ENCODE measurements at regions not wholly inside any gene's neighbourhood (a gene's known extent, or its start where the extent isn't known, plus 50 kb on each side); places are given as distances from the start of the nearest gene placed in this dataset.
A peak's percentile ranks its signal among the peaks of the same experiment; 100 is the strongest.

DNA sequence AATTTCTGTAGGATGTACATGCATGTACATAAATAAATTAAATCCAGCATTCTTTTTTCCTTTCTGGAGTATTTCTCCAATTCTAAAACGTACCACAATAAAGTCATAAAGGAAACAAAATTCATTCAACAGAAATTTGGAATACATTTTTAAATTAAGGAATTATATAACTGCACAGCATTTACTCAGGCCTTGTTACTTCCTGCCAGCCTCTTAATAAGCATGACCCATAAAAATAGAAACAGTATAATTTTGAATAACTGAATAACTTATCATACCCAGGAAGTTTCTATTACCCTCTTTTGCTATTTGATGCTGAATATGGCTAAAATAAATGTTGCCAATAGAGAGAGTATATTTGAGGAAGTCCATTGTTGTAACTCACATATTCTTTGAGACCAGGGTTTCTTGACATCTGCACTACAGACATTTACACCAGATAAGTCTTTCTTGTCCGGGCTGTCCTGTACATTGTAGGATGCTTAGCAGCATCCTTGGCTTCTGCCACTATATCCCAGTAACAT lies 178.2 kb downstream of the KLF12 start:
- no peaks in the 10 kb centered on the region for H3K27me3 Mint-ChIP-seq
- peak overlapping the region; percentile 26 for H3K27ac Mint-ChIP-seq
- H3K4me3 Mint-ChIP-seq, result no peak overlapping the region
- peaks cover 68% of the 10 kb centered on the region for H3K4me1 Mint-ChIP-seq (ENCODE audit: low read depth)
- H3K36me3 Mint-ChIP-seq (ENCODE audit: low read depth), result peaks cover 18% of the 10 kb centered on the region
- H3K9me3 Mint-ChIP-seq, result peaks cover under 1% of the 10 kb centered on the region

- Mint-ChIP-seq H3K4me3 (no peak overlapping the region), H3K27me3 (no peaks in the 10 kb centered on the region), H3K9me3 (no peaks in the 10 kb centered on the region), H3K36me3 (ENCODE audit: low read depth) (peaks cover 19% of the 10 kb centered on the region), H3K27ac (no peak overlapping the region), H3K4me1 (ENCODE audit: low read depth) (peaks cover 66% of the 10 kb centered on the region)
These were observed 179.4 kb downstream of the KLF12 start for GRCh38 chr13:73954808-73955207.

GRCh38 chr13:73952648-73953047 lies 181.6 kb downstream of the KLF12 start:
- Mint-ChIP-seq H3K9me3 (no peaks in the 10 kb centered on the region), H3K27ac (peak overlapping the region; percentile 59), H3K27me3 (no peaks in the 10 kb centered on the region), H3K4me1 (ENCODE audit: low read depth) (peaks cover 76% of the 10 kb centered on the region), H3K4me3 (no peak overlapping the region), H3K36me3 (ENCODE audit: low read depth) (peaks cover 19% of the 10 kb centered on the region)

DNA sequence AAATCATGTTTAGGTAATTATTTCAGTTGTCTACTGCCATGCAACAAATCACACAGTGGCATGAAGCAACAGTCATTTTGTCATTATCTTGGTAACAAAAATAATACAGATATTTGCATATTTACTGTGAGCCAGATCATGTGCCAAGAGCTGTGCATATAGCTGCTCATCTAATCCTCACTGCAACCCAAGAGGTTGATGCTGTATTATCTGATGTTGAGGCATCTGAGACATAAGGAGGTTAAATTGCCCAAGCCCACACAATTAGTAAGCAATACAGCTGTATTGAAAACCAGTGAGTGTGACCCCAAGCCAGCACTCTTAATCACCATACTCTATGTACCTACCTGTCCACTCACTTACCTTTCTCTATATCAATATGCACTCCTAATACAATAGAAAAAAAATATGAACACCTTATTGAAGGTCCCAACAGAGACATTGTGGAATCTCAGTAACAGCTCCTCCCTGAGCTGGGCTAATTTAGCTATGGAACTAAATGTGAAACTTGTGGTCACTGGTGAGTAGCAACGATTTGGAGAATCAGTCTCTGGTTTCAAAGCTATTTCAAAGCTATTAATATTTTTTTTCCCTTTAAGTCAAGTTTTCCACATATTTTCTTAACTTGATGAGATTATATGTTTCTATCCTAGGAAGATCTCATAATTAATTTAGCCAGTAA lies 185.2 kb downstream of the KLF12 start:
- Mint-ChIP-seq H3K4me1 (ENCODE audit: low read depth) (peaks cover 79% of the 10 kb centered on the region), H3K36me3 (ENCODE audit: low read depth) (peaks cover 19% of the 10 kb centered on the region), H3K27me3 (no peaks in the 10 kb centered on the region), H3K4me3 (no peak overlapping the region), H3K9me3 (no peaks in the 10 kb centered on the region), H3K27ac (peak overlapping the region; percentile 59)

GRCh38 chr13:73945871-73946270 lies 188.3 kb downstream of the KLF12 start:
- no peak overlapping the region for H3K4me3 Mint-ChIP-seq

DNA sequence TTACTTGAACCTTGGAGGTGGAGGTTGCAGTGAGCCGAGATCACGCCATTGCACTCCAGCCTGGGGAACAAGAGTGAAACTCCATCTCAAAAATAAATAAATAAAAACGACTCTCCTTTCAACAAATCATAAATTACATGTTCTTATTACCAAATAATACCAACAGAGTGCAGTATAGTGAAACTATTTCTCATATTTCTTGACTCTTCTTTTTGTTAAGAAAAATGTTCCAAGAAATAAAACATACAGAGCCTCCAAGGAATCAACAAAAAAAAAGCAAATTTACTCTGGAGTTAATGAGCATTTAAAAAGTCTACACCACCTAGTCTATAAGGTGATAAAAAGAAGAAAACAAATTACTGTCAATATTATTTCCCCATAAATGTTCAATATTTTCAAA lies 188.8 kb downstream of the KLF12 start:
- H3K4me3 Mint-ChIP-seq, result no peak overlapping the region
- peak overlapping the region; percentile 19 for H3K27ac Mint-ChIP-seq
- H3K27me3 Mint-ChIP-seq, result no peaks in the 10 kb centered on the region
- peaks cover 18% of the 10 kb centered on the region for H3K36me3 Mint-ChIP-seq (ENCODE audit: low read depth)
- H3K4me1 Mint-ChIP-seq (ENCODE audit: low read depth), result peaks cover 88% of the 10 kb centered on the region
- H3K9me3 Mint-ChIP-seq, result no peaks in the 10 kb centered on the region

More at GRCh38 chr13:73945871-73946270, 188.3 kb downstream of the KLF12 start:
- Mint-ChIP-seq H3K9me3 (no peaks in the 10 kb centered on the region), H3K27me3 (no peaks in the 10 kb centered on the region), H3K4me1 (ENCODE audit: low read depth) (peaks cover 84% of the 10 kb centered on the region), H3K36me3 (ENCODE audit: low read depth) (peaks cover 18% of the 10 kb centered on the region), H3K27ac (no peak overlapping the region)

DNA sequence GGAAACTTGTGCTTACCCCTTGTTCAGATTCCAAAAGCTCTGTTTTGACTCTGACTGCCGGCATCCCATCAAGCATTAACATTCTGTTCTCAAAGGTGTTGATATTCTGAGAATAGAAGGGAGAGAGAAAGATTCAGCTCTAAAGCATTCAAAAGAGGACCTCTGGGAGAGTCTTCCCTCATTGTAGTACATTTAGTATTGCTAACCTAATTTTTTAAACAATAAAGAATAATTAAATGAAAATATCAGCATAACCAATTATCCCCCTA lies 190.3 kb downstream of the KLF12 start:
- Mint-ChIP-seq H3K9me3 (no peaks in the 10 kb centered on the region), H3K4me1 (ENCODE audit: low read depth) (peaks cover 92% of the 10 kb centered on the region), H3K27ac (peak overlapping the region; percentile 88), H3K36me3 (ENCODE audit: low read depth) (peaks cover 18% of the 10 kb centered on the region), H3K4me3 (peak overlapping the region; percentile 69), H3K27me3 (no peaks in the 10 kb centered on the region)

GRCh38 chr13:73943137-73943964 lies 190.9 kb downstream of the KLF12 start:
- Mint-ChIP-seq H3K36me3 (ENCODE audit: low read depth) (peaks cover 18% of the 10 kb centered on the region), H3K4me3 (peak overlapping the region; percentile 69), H3K27ac (peak overlapping the region; percentile 88), H3K27me3 (no peaks in the 10 kb centered on the region), H3K4me1 (ENCODE audit: low read depth) (peaks cover 92% of the 10 kb centered on the region), H3K9me3 (no peaks in the 10 kb centered on the region)

GRCh38 chr13:73941752-73942151 lies 192.5 kb downstream of the KLF12 start:
- Mint-ChIP-seq H3K27me3 (no peaks in the 10 kb centered on the region), H3K36me3 (ENCODE audit: low read depth) (peaks cover 22% of the 10 kb centered on the region), H3K9me3 (no peaks in the 10 kb centered on the region), H3K4me1 (ENCODE audit: low read depth) (peaks cover 93% of the 10 kb centered on the region), H3K27ac (no peak overlapping the region), H3K4me3 (no peak overlapping the region)

DNA sequence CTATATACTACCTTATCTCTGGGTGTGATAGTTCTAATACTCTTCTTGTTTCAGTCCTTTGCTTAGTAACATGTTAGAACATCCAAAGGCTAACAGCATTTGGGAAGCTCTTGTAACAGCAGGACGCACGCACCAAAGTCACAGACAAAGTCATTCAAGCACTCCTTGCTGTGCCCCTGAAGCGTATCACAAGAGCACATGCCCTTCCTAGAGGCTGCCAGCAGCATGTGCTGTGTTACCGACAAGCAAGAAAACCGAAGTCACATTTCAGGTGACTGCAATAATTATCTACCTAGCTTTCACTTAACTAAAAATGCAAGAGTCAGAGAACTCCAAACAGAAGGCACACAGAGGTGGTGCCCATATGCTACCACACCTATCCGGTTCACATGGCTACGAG lies 194.1 kb downstream of the KLF12 start:
- peaks cover 33% of the 10 kb centered on the region for H3K36me3 Mint-ChIP-seq (ENCODE audit: low read depth)
- no peak overlapping the region for H3K27ac Mint-ChIP-seq
- H3K9me3 Mint-ChIP-seq, result no peaks in the 10 kb centered on the region
- H3K4me3 Mint-ChIP-seq, result no peak overlapping the region
- peaks cover 87% of the 10 kb centered on the region for H3K4me1 Mint-ChIP-seq (ENCODE audit: low read depth)
- no peaks in the 10 kb centered on the region for H3K27me3 Mint-ChIP-seq

DNA sequence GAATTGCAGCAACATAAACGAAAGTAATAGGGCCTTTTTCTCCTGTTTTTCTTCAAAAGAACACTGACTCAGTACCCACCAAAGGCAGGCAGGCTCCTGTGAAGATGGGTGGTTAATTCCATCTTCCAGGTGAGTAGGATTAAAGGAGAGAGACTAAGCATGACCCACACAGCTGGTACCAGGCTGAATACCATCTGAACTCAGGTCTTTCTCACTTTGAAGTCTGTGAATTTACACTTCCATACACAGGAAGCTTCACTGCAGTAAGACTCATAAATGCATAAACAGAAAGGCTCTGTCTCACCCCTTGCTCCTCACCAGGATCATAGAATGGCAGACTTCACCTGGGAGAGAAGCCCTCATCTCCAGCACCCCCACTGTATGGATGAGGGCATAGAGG lies 194.6 kb downstream of the KLF12 start:
- H3K9me3 Mint-ChIP-seq, result no peaks in the 10 kb centered on the region
- H3K36me3 Mint-ChIP-seq (ENCODE audit: low read depth), result peaks cover 33% of the 10 kb centered on the region
- H3K4me3 Mint-ChIP-seq, result no peak overlapping the region
- peak overlapping the region; percentile 47 for H3K27ac Mint-ChIP-seq
- H3K27me3 Mint-ChIP-seq, result no peaks in the 10 kb centered on the region
- H3K4me1 Mint-ChIP-seq (ENCODE audit: low read depth), result peaks cover 84% of the 10 kb centered on the region

DNA sequence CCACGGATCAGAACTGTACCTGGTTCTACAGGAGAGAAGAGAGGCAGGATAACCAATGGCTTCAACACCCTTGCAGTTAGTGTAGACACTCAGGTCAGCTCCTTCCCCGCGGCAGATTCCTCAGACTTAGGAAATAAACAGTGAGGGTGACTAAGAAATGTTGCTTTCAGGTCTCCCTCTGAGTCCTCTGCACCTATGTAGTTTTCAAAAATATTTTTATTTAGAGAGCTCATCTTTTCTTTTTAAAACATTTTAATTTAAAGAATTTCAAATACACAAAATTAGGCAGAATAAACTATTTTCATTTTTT lies 195.2 kb downstream of the KLF12 start:
- H3K4me1 Mint-ChIP-seq (ENCODE audit: low read depth), result peaks cover 84% of the 10 kb centered on the region
- H3K4me3 Mint-ChIP-seq, result no peak overlapping the region
- no peaks in the 10 kb centered on the region for H3K9me3 Mint-ChIP-seq
- peaks cover 33% of the 10 kb centered on the region for H3K36me3 Mint-ChIP-seq (ENCODE audit: low read depth)
- H3K27ac Mint-ChIP-seq, result no peak overlapping the region
- no peaks in the 10 kb centered on the region for H3K27me3 Mint-ChIP-seq

GRCh38 chr13:73938372-73939070 lies 195.7 kb downstream of the KLF12 start:
- Mint-ChIP-seq H3K4me1 (ENCODE audit: low read depth) (peaks cover 84% of the 10 kb centered on the region), H3K27ac (no peak overlapping the region), H3K9me3 (no peaks in the 10 kb centered on the region), H3K4me3 (no peak overlapping the region), H3K36me3 (ENCODE audit: low read depth) (peaks cover 31% of the 10 kb centered on the region), H3K27me3 (no peaks in the 10 kb centered on the region)

- no peak overlapping the region for H3K4me3 Mint-ChIP-seq
- peaks cover 26% of the 10 kb centered on the region for H3K36me3 Mint-ChIP-seq (ENCODE audit: low read depth)
- no peaks in the 10 kb centered on the region for H3K27me3 Mint-ChIP-seq
- no peak overlapping the region for H3K27ac Mint-ChIP-seq
- no peaks in the 10 kb centered on the region for H3K9me3 Mint-ChIP-seq
- H3K4me1 Mint-ChIP-seq (ENCODE audit: low read depth), result peaks cover 83% of the 10 kb centered on the region
These were observed 196.8 kb downstream of the KLF12 start for GRCh38 chr13:73937441-73937840.

DNA sequence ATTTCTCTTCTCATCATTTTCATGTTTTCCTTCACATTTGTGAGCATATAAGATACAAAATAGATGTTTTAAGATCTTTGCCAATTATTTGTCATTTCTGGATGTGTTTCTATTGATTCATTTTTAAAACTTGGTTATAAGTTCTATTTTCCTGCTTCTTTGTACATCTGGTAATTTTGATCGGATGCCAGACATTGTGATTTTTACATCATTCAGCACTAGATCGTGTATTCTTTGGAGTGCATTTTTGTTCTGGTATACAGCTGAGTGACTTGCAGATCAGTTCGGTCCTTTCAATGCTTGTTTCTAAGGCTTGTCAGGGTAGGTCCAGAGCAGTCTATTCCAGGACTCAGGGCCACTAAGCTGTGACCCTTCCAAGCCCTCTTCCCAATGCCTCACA lies 198.2 kb downstream of the KLF12 start:
- Mint-ChIP-seq H3K36me3 (ENCODE audit: low read depth) (peaks cover 18% of the 10 kb centered on the region), H3K4me1 (ENCODE audit: low read depth) (peaks cover 73% of the 10 kb centered on the region), H3K9me3 (no peaks in the 10 kb centered on the region), H3K27ac (no peak overlapping the region), H3K4me3 (no peak overlapping the region), H3K27me3 (no peaks in the 10 kb centered on the region)

Measured in stimulated activated naive CD8-positive, alpha-beta T cell treated with anti-CD3 and anti-CD28 coated beads, Interleukin-15, Interleukin-2, amounts not matched to agents 100 ng/mL and 50 ng/mL, for 24 hours (primary cell).